ENCODE measurements at regions not wholly inside any gene's neighbourhood (a gene's known extent, or its start where the extent isn't known, plus 50 kb on each side); places are given as distances from the start of the nearest gene placed in this dataset.
A peak's percentile ranks its signal among the peaks of the same experiment; 100 is the strongest.

DNA sequence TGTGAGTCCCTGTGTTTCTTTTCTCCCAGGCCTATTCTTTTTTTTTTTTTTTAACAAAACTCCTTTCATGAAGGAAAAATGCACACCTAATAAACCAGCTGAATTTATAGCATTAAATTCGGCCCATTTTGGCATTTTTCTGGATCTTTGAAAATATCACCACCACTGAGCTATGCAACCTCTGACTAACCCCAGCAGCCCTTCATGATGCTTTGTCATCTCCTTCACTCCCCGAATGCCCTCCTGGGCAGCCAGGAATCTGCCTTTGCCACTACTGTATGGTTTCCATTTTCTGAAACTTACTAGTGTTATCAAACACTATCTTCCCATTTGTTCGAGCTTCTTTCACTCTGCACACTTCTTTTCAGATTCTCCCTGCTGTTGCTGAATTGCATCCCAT, 97.9 kb downstream of the ZNF280B start:
- ChIA-PET POLR2A (interaction anchor here (0.7 to 1.3 kb wide), 3 partner anchors 11 to 32 kb away, joined by 3 to 6 read pairs (median 4); no protein-coding TSS in a partner anchor), CTCF (ENCODE audit: unreplicated experiment) (interaction anchor here (0.9 kb wide), 1 partner anchor 53 kb away, joined by 3 read pairs; no protein-coding TSS in a partner anchor)
- H2AFZ ChIP-seq (ENCODE audit: low read length), result peak overlapping the region; percentile 33; the same call in 1 of the 2 replicates
- intact Hi-C loops (cut with micrococcal nuclease; ENCODE audit: unreplicated experiment), result loop anchor here (1.0 kb wide), 3 partner anchors 12 to 53 kb away; no protein-coding TSS in a partner anchor
- no peaks in the 10 kb centered on the region for H4K20me1 ChIP-seq (ENCODE audit: insufficient read depth, low read length)
- H3K9me3 ChIP-seq (ENCODE audit: low read length), result no peaks in the 10 kb centered on the region
- no peak overlapping the region for H3K4me3 ChIP-seq (ENCODE audit: low read depth, low read length, poor library complexity, severe bottlenecking)
- H3K9me2 ChIP-seq (ENCODE audit: insufficient read depth, low read length), result no peaks in the 10 kb centered on the region
- TF ChIP-seq, protein P1, sequence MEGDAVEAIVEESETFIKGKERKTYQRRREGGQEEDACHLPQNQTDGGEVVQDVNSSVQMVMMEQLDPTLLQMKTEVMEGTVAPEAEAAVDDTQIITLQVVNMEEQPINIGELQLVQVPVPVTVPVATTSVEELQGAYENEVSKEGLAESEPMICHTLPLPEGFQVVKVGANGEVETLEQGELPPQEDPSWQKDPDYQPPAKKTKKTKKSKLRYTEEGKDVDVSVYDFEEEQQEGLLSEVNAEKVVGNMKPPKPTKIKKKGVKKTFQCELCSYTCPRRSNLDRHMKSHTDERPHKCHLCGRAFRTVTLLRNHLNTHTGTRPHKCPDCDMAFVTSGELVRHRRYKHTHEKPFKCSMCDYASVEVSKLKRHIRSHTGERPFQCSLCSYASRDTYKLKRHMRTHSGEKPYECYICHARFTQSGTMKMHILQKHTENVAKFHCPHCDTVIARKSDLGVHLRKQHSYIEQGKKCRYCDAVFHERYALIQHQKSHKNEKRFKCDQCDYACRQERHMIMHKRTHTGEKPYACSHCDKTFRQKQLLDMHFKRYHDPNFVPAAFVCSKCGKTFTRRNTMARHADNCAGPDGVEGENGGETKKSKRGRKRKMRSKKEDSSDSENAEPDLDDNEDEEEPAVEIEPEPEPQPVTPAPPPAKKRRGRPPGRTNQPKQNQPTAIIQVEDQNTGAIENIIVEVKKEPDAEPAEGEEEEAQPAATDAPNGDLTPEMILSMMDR (conservative IDR thresholded peaks at IDR 0.05; ENCODE audit: low read length), result no peak
- no peak for TF ChIP-seq EZH2phosphoT487 (IDR thresholded peaks at IDR 0.05; ENCODE audit: borderline replicate concordance, low read depth, low read length)
- no peak for DNase-seq (ENCODE audit: low spot score)
- BruUV-seq (replicated peaks), result no TSS peak
- no peaks in the 10 kb centered on the region; the same call in 1 of the 2 replicates for H3K36me3 ChIP-seq (ENCODE audit: insufficient read depth, low read length)
- H3K4me1 ChIP-seq (ENCODE audit: insufficient read depth, low read length, poor library complexity, severe bottlenecking), result peaks cover 48% of the 10 kb centered on the region
- H3K4me2 ChIP-seq (ENCODE audit: low read length), result peak overlapping the region; percentile 67
- H3K79me2 ChIP-seq (ENCODE audit: insufficient read depth, low read depth, low read length), result no peaks in the 10 kb centered on the region
- peak overlapping the region; percentile 59 for H3K27ac ChIP-seq (ENCODE audit: low read depth, low read length, poor library complexity, severe bottlenecking)

DNA sequence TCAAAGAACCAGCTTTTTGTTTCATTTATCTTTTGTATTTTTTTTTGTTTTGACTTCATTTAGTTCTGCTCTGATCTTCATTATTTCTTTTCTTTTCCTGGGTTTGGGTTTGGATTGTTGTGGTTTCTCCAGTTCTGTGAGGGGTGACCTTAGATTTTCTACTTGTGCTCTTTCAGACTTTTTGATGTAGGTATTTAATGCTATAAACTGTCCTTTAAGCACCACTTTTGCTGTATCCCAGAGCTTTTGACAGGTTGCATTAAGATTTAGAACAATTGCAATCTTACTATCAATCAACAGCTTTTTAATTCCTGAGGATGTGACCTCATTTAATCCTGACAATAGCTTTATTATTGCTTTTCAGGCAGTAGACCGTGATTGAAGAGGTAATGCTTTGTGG, 94.3 kb downstream of the ZNF280B start:
- ChIA-PET POLR2A (interaction anchor here (0.6 to 1.6 kb wide), 6 partner anchors 8 to 407 kb away, joined by 3 to 5 read pairs (median 4); no protein-coding TSS in a partner anchor), CTCF (ENCODE audit: unreplicated experiment) (no interaction called here)
- Histone ChIP-seq H3K4me1 (ENCODE audit: insufficient read depth, low read length, poor library complexity, severe bottlenecking) (peaks cover 17% of the 10 kb centered on the region), H3K4me2 (ENCODE audit: low read length) (no peak overlapping the region), H3K27ac (ENCODE audit: low read depth, low read length, poor library complexity, severe bottlenecking) (no peak overlapping the region), H3K4me3 (ENCODE audit: low read depth, low read length, poor library complexity, severe bottlenecking) (no peak overlapping the region), H3K9me3 (ENCODE audit: low read length) (no peaks in the 10 kb centered on the region), H2AFZ (ENCODE audit: low read length) (no peak overlapping the region), H3K79me2 (ENCODE audit: insufficient read depth, low read depth, low read length) (no peaks in the 10 kb centered on the region), H3K36me3 (ENCODE audit: insufficient read depth, low read length) (no peaks in the 10 kb centered on the region; the same call in 1 of the 2 replicates), H4K20me1 (ENCODE audit: insufficient read depth, low read length) (no peaks in the 10 kb centered on the region), H3K9me2 (ENCODE audit: insufficient read depth, low read length) (no peaks in the 10 kb centered on the region)
- no peak for TF ChIP-seq EZH2phosphoT487 (IDR thresholded peaks at IDR 0.05; ENCODE audit: borderline replicate concordance, low read depth, low read length)
- TF ChIP-seq, protein P1 (conservative IDR thresholded peaks at IDR 0.05; ENCODE audit: low read length), result no peak
- DNase-seq (ENCODE audit: low spot score), result no peak
- BruUV-seq (replicated peaks), result no TSS peak
- intact Hi-C loops (cut with micrococcal nuclease; ENCODE audit: unreplicated experiment), result no loop called here

DNA sequence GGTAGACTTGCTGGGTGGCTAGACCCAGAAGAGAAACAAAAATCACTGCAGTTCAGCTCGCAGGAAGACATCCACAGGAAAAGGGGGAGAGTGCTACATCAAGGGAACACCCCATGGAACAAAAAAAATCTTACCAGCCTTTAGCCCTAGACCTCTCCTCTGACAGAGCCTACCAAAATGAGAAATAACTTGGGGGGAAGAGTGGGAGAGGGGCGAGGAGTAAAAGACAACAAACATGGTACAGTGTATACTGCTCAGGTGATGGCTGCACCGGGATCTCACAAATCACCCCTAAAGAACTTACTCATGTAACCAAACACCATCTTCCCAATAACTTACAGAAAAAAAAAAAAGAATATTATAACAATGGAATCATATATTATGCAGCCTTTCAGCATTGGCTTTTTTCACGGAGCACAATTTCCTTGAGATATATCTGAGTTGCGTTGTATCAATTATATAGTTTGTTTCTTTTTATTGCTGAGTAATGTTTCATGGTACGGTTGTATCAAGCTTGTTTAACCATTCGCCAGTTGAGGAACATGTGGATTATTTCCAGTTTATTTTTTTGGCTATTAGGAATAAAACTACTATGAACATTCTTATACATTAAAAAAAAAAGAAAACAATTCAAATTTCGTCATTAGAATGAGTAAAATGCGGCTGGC, 90.9 kb downstream of the ZNF280B start:
- intact Hi-C loops (cut with micrococcal nuclease; ENCODE audit: unreplicated experiment), result no loop called here
- TF ChIP-seq, protein P1 (conservative IDR thresholded peaks at IDR 0.05; ENCODE audit: low read length), result no peak
- TF ChIP-seq EZH2phosphoT487 (IDR thresholded peaks at IDR 0.05; ENCODE audit: borderline replicate concordance, low read depth, low read length), result no peak
- POLR2A ChIA-PET, result interaction anchor here (0.9 to 1.3 kb wide), 2 partner anchors 17 to 37 kb away, joined by 3 read pairs; no protein-coding TSS in a partner anchor
- H3K9me2 ChIP-seq (ENCODE audit: insufficient read depth, low read length), result no peaks in the 10 kb centered on the region
- no peaks in the 10 kb centered on the region for H3K9me3 ChIP-seq (ENCODE audit: low read length)
- H3K27ac ChIP-seq (ENCODE audit: low read depth, low read length, poor library complexity, severe bottlenecking), result no peak overlapping the region
- no TSS peak for BruUV-seq (replicated peaks)
- H3K4me2 ChIP-seq (ENCODE audit: low read length), result no peak overlapping the region
- H3K36me3 ChIP-seq (ENCODE audit: insufficient read depth, low read length), result no peaks in the 10 kb centered on the region; the same call in 1 of the 2 replicates
- H4K20me1 ChIP-seq (ENCODE audit: insufficient read depth, low read length), result no peaks in the 10 kb centered on the region
- CTCF ChIA-PET (ENCODE audit: unreplicated experiment), result no interaction called here
- H3K79me2 ChIP-seq (ENCODE audit: insufficient read depth, low read depth, low read length), result no peaks in the 10 kb centered on the region
- H2AFZ ChIP-seq (ENCODE audit: low read length), result no peak overlapping the region
- no peak overlapping the region for H3K4me3 ChIP-seq (ENCODE audit: low read depth, low read length, poor library complexity, severe bottlenecking)
- H3K4me1 ChIP-seq (ENCODE audit: insufficient read depth, low read length, poor library complexity, severe bottlenecking), result peaks cover 15% of the 10 kb centered on the region
- DNase-seq (ENCODE audit: low spot score), result no peak
